HUES48 (cell line): ENCODE measurements at regions not wholly inside any gene's neighbourhood (a gene's known extent, or its start where the extent isn't known, plus 50 kb on each side); places are given as distances from the start of the nearest gene placed in this dataset.

ENCODE experiments used
- H3K27ac ChIP-seq: one replicate; pipeline ENCODE4 v1.7.0; 2013; ENCODE audit warnings: low read depth, low read length, inconsistent platforms
- H3K27me3 ChIP-seq: 2 replicates; pipeline ENCODE4 v1.6.1; 2013; ENCODE audit warnings: mild to moderate bottlenecking, low read length; ENCODE audit not compliant: control insufficient read depth, insufficient read depth
- H3K36me3 ChIP-seq: 2 replicates; pipeline ENCODE4 v1.6.1; 2013; ENCODE audit warnings: low read length; ENCODE audit not compliant: control insufficient read depth, insufficient read depth
- H3K4me1 ChIP-seq: 2 replicates; pipeline ENCODE4 v1.6.1; 2013; ENCODE audit warnings: mild to moderate bottlenecking, low read length; ENCODE audit not compliant: control insufficient read depth, insufficient read depth
- H3K4me3 ChIP-seq: 2 replicates; pipeline ENCODE4 v1.5.1; 2013; ENCODE audit warnings: mild to moderate bottlenecking, low read depth, low read length
- H3K9ac ChIP-seq: 2 replicates; pipeline ENCODE4 v1.6.1; 2013; ENCODE audit warnings: mild to moderate bottlenecking, low read depth, low read length, moderate library complexity
- H3K9me3 ChIP-seq: 2 replicates; pipeline ENCODE4 v1.6.1; 2013; ENCODE audit warnings: low read length; ENCODE audit not compliant: control insufficient read depth, insufficient read depth

GRCh38 chr1:8076176-8076575 is 50.1 kb upstream of the ERRFI1 start:
- Histone ChIP-seq H3K9ac (no peak overlapping the region), H3K36me3 (no peaks in the 10 kb centered on the region), H3K4me1 (peaks cover 18% of the 10 kb centered on the region), H3K27me3 (no peaks in the 10 kb centered on the region), H3K9me3 (no peaks in the 10 kb centered on the region), H3K4me3 (no peak overlapping the region), H3K27ac (peak overlapping the region; percentile 63)
